PC-3 (cell line): ENCODE measurements at regions not wholly inside any gene's neighbourhood (a gene's known extent, or its start where the extent isn't known, plus 50 kb on each side); places are given as distances from the start of the nearest gene placed in this dataset.

ENCODE experiments used
- ATAC-seq: fragments of 200-7000 bp; cut with Tn5 transposase; 2 replicates; pipeline ENCODE4 v1.9.1; 2020; ENCODE audit warnings: mild to moderate bottlenecking, moderate library complexity
- BruUV-seq: library from RNA; stranded (reverse); fragments of 400-500 nt; replicated peaks from 2 replicates; lab custom pipeline; 2021; lab: Mats Ljungman, UMichigan
- CTCF ChIA-PET: fragments of 300-600 bp; sonication (Branson Sonifier 250); formaldehyde crosslinking; loops from one replicate; lab custom pipeline; 2022; ENCODE audit warnings: antibody characterized with exemption; lab: Charles Lee
- POLR2A ChIA-PET: fragments of 300-600 bp; sonication (Branson Sonifier 250); formaldehyde crosslinking; loops from one replicate; lab custom pipeline; 2022; ENCODE audit warnings: antibody characterized with exemption; ENCODE audit not compliant: unreplicated experiment; lab: Charles Lee
- DNase-seq: peaks from one replicate; pipeline ENCODE4 v3.0.0-alpha.2; 2015
- H2AFZ ChIP-seq: fragments of 300-600 bp; sonication (generic); 2 replicates; pipeline ENCODE4 v1.6.0; 2016; ENCODE audit warnings: antibody characterized with exemption, low read length
- H3F3A ChIP-seq: fragments of 300-600 bp; sonication (generic); one replicate; pipeline ENCODE4 v1.6.0; 2017; ENCODE audit warnings: antibody characterized with exemption, low read length, control low read depth, mild to moderate bottlenecking; ENCODE audit not compliant: unreplicated experiment
- H3K27ac ChIP-seq: fragments of 300-600 bp; sonication (generic); 2 replicates; pipeline ENCODE4 v1.5.1; 2016; ENCODE audit warnings: mild to moderate bottlenecking, low read length
- H3K27me3 ChIP-seq: fragments of 300-600 bp; sonication (generic); 2 replicates; pipeline ENCODE4 v1.6.1; 2016; ENCODE audit warnings: low read length, mixed read lengths
- H3K36me3 ChIP-seq: fragments of 300-600 bp; sonication (generic); 2 replicates; pipeline ENCODE4 v1.6.1; 2016; ENCODE audit warnings: low read depth, mixed run types, low read length, mixed read lengths
- H3K4me1 ChIP-seq: fragments of 300-600 bp; sonication (generic); 2 replicates; pipeline ENCODE4 v1.5.1; 2016; ENCODE audit warnings: low read length; ENCODE audit not compliant: insufficient read depth
- H3K4me2 ChIP-seq: fragments of 300-600 bp; sonication (generic); 2 replicates; pipeline ENCODE4 v1.6.0; 2016; ENCODE audit warnings: low read length
- H3K4me3 ChIP-seq: fragments of 300-600 bp; sonication (generic); 2 replicates; pipeline ENCODE4 v1.5.1; 2016; ENCODE audit warnings: mild to moderate bottlenecking, low read length, mixed read lengths
- H3K79me2 ChIP-seq: fragments of 300-600 bp; sonication (generic); 2 replicates; pipeline ENCODE4 v1.6.1; 2017; ENCODE audit warnings: low read length, mixed read lengths
- H3K9ac ChIP-seq: fragments of 300-600 bp; sonication (generic); 2 replicates; pipeline ENCODE4 v1.6.0; 2016; ENCODE audit warnings: mild to moderate bottlenecking, low read length
- H3K9me2 ChIP-seq: fragments of 300-600 bp; sonication (generic); replicated peaks from 2 replicates; pipeline ENCODE4 v1.6.1; 2016; ENCODE audit warnings: mixed run types, low read length, mixed read lengths
- H3K9me3 ChIP-seq: fragments of 300-600 bp; sonication (generic); 2 replicates; pipeline ENCODE4 v1.6.1; 2016; ENCODE audit warnings: low read length, mixed read lengths
- H4K20me1 ChIP-seq: fragments of 300-600 bp; sonication (generic); 2 replicates; pipeline ENCODE4 v1.6.1; 2016; ENCODE audit warnings: low read length, mixed read lengths
- CTCF ChIP-seq: fragments of 300-600 bp; sonication (generic); conservative IDR thresholded peaks from 2 replicates; pipeline ENCODE4 v1.5.1; 2017; ENCODE audit warnings: antibody characterized with exemption, low read depth, mild to moderate bottlenecking, low read length
- EZH2 ChIP-seq: fragments of 300-600 bp; sonication (generic); IDR thresholded peaks from one replicate; pipeline ENCODE4 v1.6.1; 2017; ENCODE audit warnings: antibody characterized with exemption, mild to moderate bottlenecking, low read length; ENCODE audit not compliant: unreplicated experiment
- EZH2phosphoT487 ChIP-seq: fragments of 300-600 bp; sonication (generic); IDR thresholded peaks from 2 replicates; pipeline ENCODE4 v1.6.1; 2018; ENCODE audit warnings: mild to moderate bottlenecking, antibody characterized with exemption, low read length, borderline replicate concordance
- intact Hi-C: fragments of 100-400 bp; cut with micrococcal nuclease; formaldehyde crosslinking; loops from 2 replicates; pipeline ENCODE4 v1.9.0; 2023

- Histone ChIP-seq H3K79me2 (no peaks in the 10 kb centered on the region), H3K9ac (no peak overlapping the region), H3F3A (no peaks in the 10 kb centered on the region), H3K4me3 (no peak overlapping the region), H3K4me2 (no peak overlapping the region), H3K27ac (no peak overlapping the region), H3K27me3 (peaks cover 51% of the 10 kb centered on the region), H3K4me1 (no peaks in the 10 kb centered on the region), H2AFZ (no peak overlapping the region), H3K9me2 (no peaks in the 10 kb centered on the region), H4K20me1 (no peaks in the 10 kb centered on the region), H3K9me3 (no peaks in the 10 kb centered on the region), H3K36me3 (no peaks in the 10 kb centered on the region)
- ATAC-seq (no peak), DNase-seq (no peak)
- TF ChIP-seq EZH2phosphoT487: no peak
- TF ChIP-seq EZH2: no peak
- no peak for TF ChIP-seq CTCF
- intact Hi-C loops: no loop called here
- ChIA-PET POLR2A (no interaction called here), CTCF (no interaction called here)
- no TSS peak for BruUV-seq
These were observed 243.2 kb upstream of the RGMA start for GRCh38 chr15:93332168-93332553.

GRCh38 chr15:93331545-93332167, 242.6 kb upstream of the RGMA start:
- no peaks in the 10 kb centered on the region for H3K4me1 ChIP-seq
- H3K9me3 ChIP-seq: no peaks in the 10 kb centered on the region
- no peak overlapping the region for H3K27ac ChIP-seq
- H3K9ac ChIP-seq: no peak overlapping the region
- no TSS peak for BruUV-seq
- ATAC-seq (no peak), DNase-seq (no peak)
- no peak overlapping the region for H3K4me3 ChIP-seq
- no peaks in the 10 kb centered on the region for H3K9me2 ChIP-seq
- no peaks in the 10 kb centered on the region for H3F3A ChIP-seq
- H3K79me2 ChIP-seq: no peaks in the 10 kb centered on the region
- TF ChIP-seq EZH2: no peak
- TF ChIP-seq CTCF: no peak
- TF ChIP-seq EZH2phosphoT487: no peak
- intact Hi-C loops: no loop called here
- no peaks in the 10 kb centered on the region for H3K36me3 ChIP-seq
- POLR2A ChIA-PET: no interaction called here
- no peak overlapping the region for H2AFZ ChIP-seq
- no peak overlapping the region for H3K4me2 ChIP-seq
- no peaks in the 10 kb centered on the region for H4K20me1 ChIP-seq
- CTCF ChIA-PET: no interaction called here
- peaks cover 53% of the 10 kb centered on the region for H3K27me3 ChIP-seq

- Histone ChIP-seq H3K27me3 (peaks cover 60% of the 10 kb centered on the region), H3K9me2 (no peaks in the 10 kb centered on the region), H3K9me3 (no peaks in the 10 kb centered on the region), H3K36me3 (no peaks in the 10 kb centered on the region), H2AFZ (no peak overlapping the region), H3K79me2 (no peaks in the 10 kb centered on the region), H3K4me1 (no peaks in the 10 kb centered on the region), H3K4me3 (no peak overlapping the region), H3K4me2 (no peak overlapping the region), H4K20me1 (no peaks in the 10 kb centered on the region), H3K27ac (no peak overlapping the region), H3F3A (no peaks in the 10 kb centered on the region), H3K9ac (no peak overlapping the region)
- ChIA-PET CTCF (no interaction called here), POLR2A (no interaction called here)
- ATAC-seq (no peak), DNase-seq (no peak)
- no peak for TF ChIP-seq CTCF
- no peak for TF ChIP-seq EZH2
- TF ChIP-seq EZH2phosphoT487: no peak
- BruUV-seq: no TSS peak
- intact Hi-C loops: no loop called here
These were observed 242.0 kb upstream of the RGMA start for GRCh38 chr15:93330912-93331544.
